GM18499 (cell line): ENCODE measurements at regions not wholly inside any gene's neighbourhood (a gene's known extent, or its start where the extent isn't known, plus 50 kb on each side); places are given as distances from the start of the nearest gene placed in this dataset.
"Not testable (repeated sequence)": the region's sequence is repeated elsewhere in the genome, so short reads cannot be mapped to it uniquely, and the experiment has no call there.

Experiments used
- ATAC-seq: cut with Tn5 transposase; IDR thresholded peaks from one replicate; pipeline ENCODE4 v1.9.1; 2021; ENCODE audit warnings: moderate number of reproducible peaks; ENCODE audit not compliant: insufficient read depth, unreplicated experiment

- no peak for ATAC-seq
Measured at GRCh38 chr6:125584468-125584939, 164.9 kb upstream of the HEY2 start.

- no peak for ATAC-seq
Measured at GRCh38 chr6:125585470-125585869, 164.0 kb upstream of the HEY2 start.

GRCh38 chr6:125586074-125586473 is 163.4 kb upstream of the HEY2 start:
- ATAC-seq, result no peak

- ATAC-seq, result no peak
Measured at GRCh38 chr6:125586605-125587004, 162.8 kb upstream of the HEY2 start.

GRCh38 chr6:125587666-125588632 is 161.5 kb upstream of the HEY2 start:
- no peak for ATAC-seq

- ATAC-seq, result not testable (repeated sequence)
Measured at GRCh38 chr6:125591796-125592195, 157.6 kb upstream of the HEY2 start.

GRCh38 chr6:125593746-125594145 is 155.7 kb upstream of the HEY2 start:
- no peak for ATAC-seq

GRCh38 chr6:125596020-125596419 is 153.4 kb upstream of the HEY2 start:
- no peak for ATAC-seq

GRCh38 chr6:125597411-125598253 is 151.8 kb upstream of the HEY2 start:
- ATAC-seq, result no peak

- no peak for ATAC-seq
Measured at GRCh38 chr6:125598422-125598821, 151.0 kb upstream of the HEY2 start.

- ATAC-seq, result no peak
Measured at GRCh38 chr6:125604257-125604656, 145.2 kb upstream of the HEY2 start.

- no peak for ATAC-seq
Measured at GRCh38 chr6:125611573-125612344, 137.7 kb upstream of the HEY2 start.

- no peak for ATAC-seq
Measured at GRCh38 chr6:125612345-125612846, 137.0 kb upstream of the HEY2 start.

GRCh38 chr6:125618629-125619028 is 130.8 kb upstream of the HEY2 start:
- ATAC-seq, result no peak

GRCh38 chr6:125623085-125623484 is 126.3 kb upstream of the HEY2 start:
- ATAC-seq, result no peak

- ATAC-seq, result no peak
Measured at GRCh38 chr6:125631165-125631564, 118.3 kb upstream of the HEY2 start.

- ATAC-seq, result not testable (repeated sequence)
Measured at GRCh38 chr6:125636011-125636410, 113.4 kb upstream of the HEY2 start.

GRCh38 chr6:125636671-125637070 is 112.8 kb upstream of the HEY2 start:
- no peak for ATAC-seq

- ATAC-seq, result no peak
Measured at GRCh38 chr6:125637207-125637606, 112.2 kb upstream of the HEY2 start.

GRCh38 chr6:125639466-125640020 is 109.9 kb upstream of the HEY2 start:
- no peak for ATAC-seq
